ENCODE measurements at regions not wholly inside any gene's neighbourhood (a gene's known extent, or its start where the extent isn't known, plus 50 kb on each side); places are given as distances from the start of the nearest gene placed in this dataset.
A peak's percentile ranks its signal among the peaks of the same experiment; 100 is the strongest.

DNA sequence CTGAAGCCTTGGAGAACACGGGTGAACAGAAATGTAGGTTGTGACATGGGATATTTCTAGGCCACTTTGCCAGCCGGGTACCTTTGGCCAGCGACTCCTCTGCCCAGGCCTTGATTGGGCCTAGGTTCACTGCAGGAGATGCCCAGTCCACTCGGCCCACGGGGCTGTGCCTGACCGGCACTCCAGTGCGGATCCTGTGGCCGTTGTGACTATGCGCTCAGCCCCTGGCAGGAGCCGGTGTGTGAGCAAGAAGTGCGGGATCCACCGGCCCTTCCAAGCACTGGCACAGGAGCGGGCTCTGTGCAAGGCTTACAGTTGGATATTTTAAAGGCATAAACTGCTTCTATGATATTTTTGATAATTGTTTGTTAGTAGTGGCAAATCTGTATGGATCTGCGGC is 1042.5 kb upstream of the PCDH9 start:
- Histone ChIP-seq H2AFZ (ENCODE audit: low read length) (no peak overlapping the region), H3K27me3 (ENCODE audit: control insufficient read depth in 3 of 3, insufficient read depth in 3 of 3, low read depth in 1 of 3, low read length in 3 of 3) (no peaks in the 10 kb centered on the region), H3K18ac (ENCODE audit: low read length) (no peak overlapping the region), H3K4me1 (ENCODE audit: control insufficient read depth in 2 of 2, insufficient read depth in 1 of 2, low read depth in 1 of 2, low read length in 2 of 2) (no peaks in the 10 kb centered on the region), H3K4me3 (ENCODE audit: low read length in 2 of 2) (no peak overlapping the region), H4K91ac (ENCODE audit: low read depth, low read length, poor library complexity) (no peak overlapping the region), H2BK15ac (ENCODE audit: low read length) (no peak overlapping the region), H3K79me1 (ENCODE audit: low read depth, low read length) (no peaks in the 10 kb centered on the region), H3K14ac (ENCODE audit: low read length) (no peak overlapping the region), H3K9ac (ENCODE audit: low read depth, low read length, poor library complexity) (no peak overlapping the region), H2BK12ac (ENCODE audit: low read length) (no peak overlapping the region), H3K23ac (ENCODE audit: low read depth, low read length, poor library complexity) (no peak overlapping the region), H3K4ac (ENCODE audit: low read length) (no peak overlapping the region), H4K8ac (ENCODE audit: low read depth, low read length) (no peak overlapping the region), H3K36me3 (replicated peaks in 1 of 2; ENCODE audit: control insufficient read depth in 2 of 2, insufficient read depth in 2 of 2, low read length in 2 of 2) (no peaks in the 10 kb centered on the region), H3K4me2 (ENCODE audit: insufficient read depth, low read length, poor library complexity, severe bottlenecking) (no peak overlapping the region), H2BK120ac (ENCODE audit: low read depth, low read length) (no peak overlapping the region), H3K27ac (replicated peaks; ENCODE audit: low read length) (no peak overlapping the region), H2BK5ac (ENCODE audit: low read length) (no peak overlapping the region), H2AK5ac (ENCODE audit: low read depth, low read length) (no peak overlapping the region), H3K9me3 (replicated peaks in 1 of 2; ENCODE audit: control insufficient read depth in 2 of 2, insufficient read depth in 1 of 2, low read depth in 1 of 2, low read length in 2 of 2) (peaks cover 2 to 11% of the 10 kb centered on the region in 2 donors)
- no CpG with 5 or more reads among the region's 14 CpGs for WGBS, 2 donors (ENCODE audit: extremely low coverage in 2 of 2, insufficient read length in 2 of 2, insufficient replicate concordance in 1 of 2)
- no peak for DNase-seq (ENCODE audit: low spot score)

- Histone ChIP-seq H3K14ac (ENCODE audit: low read length) (no peak overlapping the region), H3K36me3 (replicated peaks in 1 of 2; ENCODE audit: control insufficient read depth in 2 of 2, insufficient read depth in 2 of 2, low read length in 2 of 2) (no peaks in the 10 kb centered on the region), H3K27ac (replicated peaks; ENCODE audit: low read length) (no peak overlapping the region), H4K91ac (ENCODE audit: low read depth, low read length, poor library complexity) (no peak overlapping the region), H3K27me3 (ENCODE audit: control insufficient read depth in 3 of 3, insufficient read depth in 3 of 3, low read depth in 1 of 3, low read length in 3 of 3) (no peaks in the 10 kb centered on the region), H2BK120ac (ENCODE audit: low read depth, low read length) (no peak overlapping the region), H4K8ac (ENCODE audit: low read depth, low read length) (no peak overlapping the region), H2AFZ (ENCODE audit: low read length) (no peak overlapping the region), H2AK5ac (ENCODE audit: low read depth, low read length) (no peak overlapping the region), H3K4me1 (ENCODE audit: control insufficient read depth in 2 of 2, insufficient read depth in 1 of 2, low read depth in 1 of 2, low read length in 2 of 2) (no peaks in the 10 kb centered on the region), H3K4ac (ENCODE audit: low read length) (no peak overlapping the region), H2BK5ac (ENCODE audit: low read length) (no peak overlapping the region), H3K79me1 (ENCODE audit: low read depth, low read length) (no peaks in the 10 kb centered on the region), H3K23ac (ENCODE audit: low read depth, low read length, poor library complexity) (no peak overlapping the region), H3K4me2 (ENCODE audit: insufficient read depth, low read length, poor library complexity, severe bottlenecking) (no peak overlapping the region), H3K4me3 (ENCODE audit: low read length in 2 of 2) (no peak overlapping the region), H2BK15ac (ENCODE audit: low read length) (no peak overlapping the region), H3K9me3 (replicated peaks in 1 of 2; ENCODE audit: control insufficient read depth in 2 of 2, insufficient read depth in 1 of 2, low read depth in 1 of 2, low read length in 2 of 2) (no peaks in the 10 kb centered on the region), H3K18ac (ENCODE audit: low read length) (no peak overlapping the region), H2BK12ac (ENCODE audit: low read length) (no peak overlapping the region), H3K9ac (ENCODE audit: low read depth, low read length, poor library complexity) (no peak overlapping the region)
- DNase-seq (ENCODE audit: low spot score), result no peak
- no CpG with 5 or more reads among the region's 2 CpGs for WGBS, 2 donors (ENCODE audit: extremely low coverage in 2 of 2, insufficient read length in 2 of 2, insufficient replicate concordance in 1 of 2)
These were observed 1034.6 kb upstream of the PCDH9 start for GRCh38 chr13:68264692-68265091.

- Histone ChIP-seq H3K23ac (ENCODE audit: low read depth, low read length, poor library complexity) (no peak overlapping the region), H4K91ac (ENCODE audit: low read depth, low read length, poor library complexity) (no peak overlapping the region), H3K4ac (ENCODE audit: low read length) (no peak overlapping the region), H3K14ac (ENCODE audit: low read length) (no peak overlapping the region), H3K4me2 (ENCODE audit: insufficient read depth, low read length, poor library complexity, severe bottlenecking) (no peak overlapping the region), H2BK5ac (ENCODE audit: low read length) (no peak overlapping the region), H2AFZ (ENCODE audit: low read length) (peak overlapping the region; percentile 11), H3K79me1 (ENCODE audit: low read depth, low read length) (no peaks in the 10 kb centered on the region), H3K4me1 (ENCODE audit: control insufficient read depth in 2 of 2, insufficient read depth in 1 of 2, low read depth in 1 of 2, low read length in 2 of 2) (no peaks in the 10 kb centered on the region), H3K9ac (ENCODE audit: low read depth, low read length, poor library complexity) (no peak overlapping the region), H3K27me3 (ENCODE audit: control insufficient read depth in 3 of 3, insufficient read depth in 3 of 3, low read depth in 1 of 3, low read length in 3 of 3) (no peaks in the 10 kb centered on the region), H3K36me3 (replicated peaks in 1 of 2; ENCODE audit: control insufficient read depth in 2 of 2, insufficient read depth in 2 of 2, low read length in 2 of 2) (no peaks in the 10 kb centered on the region), H3K4me3 (ENCODE audit: low read length in 2 of 2) (no peak overlapping the region), H2AK5ac (ENCODE audit: low read depth, low read length) (no peak overlapping the region), H3K27ac (replicated peaks; ENCODE audit: low read length) (no peak overlapping the region), H3K9me3 (replicated peaks in 1 of 2; ENCODE audit: control insufficient read depth in 2 of 2, insufficient read depth in 1 of 2, low read depth in 1 of 2, low read length in 2 of 2) (peaks cover 3 to 6% of the 10 kb centered on the region in 2 donors), H3K18ac (ENCODE audit: low read length) (no peak overlapping the region), H2BK15ac (ENCODE audit: low read length) (no peak overlapping the region), H4K8ac (ENCODE audit: low read depth, low read length) (no peak overlapping the region), H2BK120ac (ENCODE audit: low read depth, low read length) (no peak overlapping the region), H2BK12ac (ENCODE audit: low read length) (no peak overlapping the region)
- no peak for DNase-seq (ENCODE audit: low spot score)
- WGBS, 2 donors (ENCODE audit: extremely low coverage in 2 of 2, insufficient read length in 2 of 2, insufficient replicate concordance in 1 of 2), result no CpG with 5 or more reads among the region's 6 CpGs
These were observed 1031.0 kb upstream of the PCDH9 start for GRCh38 chr13:68261105-68261504.

- Histone ChIP-seq H3K14ac (ENCODE audit: low read length) (no peak overlapping the region), H3K27me3 (ENCODE audit: control insufficient read depth in 3 of 3, insufficient read depth in 3 of 3, low read depth in 1 of 3, low read length in 3 of 3) (no peaks in the 10 kb centered on the region), H3K36me3 (replicated peaks in 1 of 2; ENCODE audit: control insufficient read depth in 2 of 2, insufficient read depth in 2 of 2, low read length in 2 of 2) (no peaks in the 10 kb centered on the region), H2BK12ac (ENCODE audit: low read length) (no peak overlapping the region), H2BK15ac (ENCODE audit: low read length) (no peak overlapping the region), H3K27ac (replicated peaks; ENCODE audit: low read length) (no peak overlapping the region), H3K4me1 (ENCODE audit: control insufficient read depth in 2 of 2, insufficient read depth in 1 of 2, low read depth in 1 of 2, low read length in 2 of 2) (peaks cover 0 to 3% of the 10 kb centered on the region in 2 donors), H2AFZ (ENCODE audit: low read length) (peak overlapping the region; percentile 86), H3K4ac (ENCODE audit: low read length) (no peak overlapping the region), H2BK5ac (ENCODE audit: low read length) (no peak overlapping the region), H3K18ac (ENCODE audit: low read length) (no peak overlapping the region), H3K23ac (ENCODE audit: low read depth, low read length, poor library complexity) (no peak overlapping the region), H3K9me3 (replicated peaks in 1 of 2; ENCODE audit: control insufficient read depth in 2 of 2, insufficient read depth in 1 of 2, low read depth in 1 of 2, low read length in 2 of 2) (peaks cover 3 to 6% of the 10 kb centered on the region in 2 donors), H2BK120ac (ENCODE audit: low read depth, low read length) (no peak overlapping the region), H4K91ac (ENCODE audit: low read depth, low read length, poor library complexity) (no peak overlapping the region), H3K9ac (ENCODE audit: low read depth, low read length, poor library complexity) (no peak overlapping the region), H3K4me2 (ENCODE audit: insufficient read depth, low read length, poor library complexity, severe bottlenecking) (no peak overlapping the region), H3K79me1 (ENCODE audit: low read depth, low read length) (no peaks in the 10 kb centered on the region), H2AK5ac (ENCODE audit: low read depth, low read length) (no peak overlapping the region), H3K4me3 (ENCODE audit: low read length in 2 of 2) (no peak overlapping the region), H4K8ac (ENCODE audit: low read depth, low read length) (no peak overlapping the region)
- no CpG with 5 or more reads among the region's 15 CpGs for WGBS, 2 donors (ENCODE audit: extremely low coverage in 2 of 2, insufficient read length in 2 of 2, insufficient replicate concordance in 1 of 2)
- no peak for DNase-seq (ENCODE audit: low spot score)
These were observed 1027.1 kb upstream of the PCDH9 start for GRCh38 chr13:68257111-68257842.
